Natural killer cell (primary cell): ENCODE measurements at regions not wholly inside any gene's neighbourhood (a gene's known extent, or its start where the extent isn't known, plus 50 kb on each side); places are given as distances from the start of the nearest gene placed in this dataset.

Source experiments
- ATAC-seq, 3 donors: fragments of 150-1000 bp in 2 of 3; fragments of 200-7000 bp in 1 of 3; cut with Tn5 transposase; 1 replicate in 1 of 3; 2 replicates in 2 of 3; pipeline ENCODE4 v1.10.0; 2021; ENCODE audit warnings: mild to moderate bottlenecking in 2 of 3, moderate library complexity in 2 of 3
- DNase-seq, 2 donors: peaks; one replicate each; pipeline versions ENCODE4 v3.0.0 to v3.0.0-alpha.2; 2013 to 2021; ENCODE audit warnings: mixed read lengths in 1 of 2
- H3K27ac ChIP-seq: one replicate; pipeline ENCODE4 v1.5.1; 2013; ENCODE audit warnings: mild to moderate bottlenecking, low read length
- H3K27me3 ChIP-seq: one replicate; pipeline ENCODE4 v1.6.1; 2013; ENCODE audit warnings: low read length; ENCODE audit not compliant: control insufficient read depth, insufficient read depth
- H3K36me3 ChIP-seq: one replicate; pipeline ENCODE4 v1.6.1; 2013; ENCODE audit warnings: low read length; ENCODE audit not compliant: control insufficient read depth, insufficient read depth
- H3K4me1 ChIP-seq: one replicate; pipeline ENCODE4 v1.6.1; 2013; ENCODE audit warnings: low read length; ENCODE audit not compliant: control insufficient read depth, insufficient read depth
- H3K4me3 ChIP-seq: one replicate; pipeline ENCODE4 v1.5.1; 2013; ENCODE audit warnings: low read length
- H3K9me3 ChIP-seq: one replicate; pipeline ENCODE4 v1.6.1; 2013; ENCODE audit warnings: low read length; ENCODE audit not compliant: control insufficient read depth, insufficient read depth
- H3K27ac Mint-ChIP-seq, 2 donors: one replicate each; pipeline ENCODE4 v1.8.0; 2022; ENCODE audit warnings: mild to moderate bottlenecking in 2 of 2, mixed read lengths in 2 of 2, moderate library complexity in 1 of 2
- H3K27me3 Mint-ChIP-seq, 2 donors: one replicate each; pipeline ENCODE4 v1.8.0; 2022; ENCODE audit warnings: low read depth in 2 of 2, mixed read lengths in 2 of 2
- H3K36me3 Mint-ChIP-seq: one replicate; pipeline ENCODE4 v1.8.0; 2022; ENCODE audit warnings: mixed read lengths
- H3K4me1 Mint-ChIP-seq, 2 donors: one replicate each; pipeline ENCODE4 v1.8.0; 2022; ENCODE audit warnings: mixed read lengths in 2 of 2
- H3K4me3 Mint-ChIP-seq: one replicate; pipeline ENCODE4 v1.8.0; 2022; ENCODE audit warnings: mild to moderate bottlenecking, moderate library complexity, mixed read lengths
- H3K9me3 Mint-ChIP-seq, 2 donors: one replicate each; pipeline ENCODE4 v1.8.0; 2022; ENCODE audit warnings: mixed read lengths in 2 of 2
- CTCF ChIP-seq: fragments of 200-600 bp; IDR thresholded peaks from one replicate; pipeline ENCODE4 v1.8.0; 2022; ENCODE audit warnings: antibody characterized with exemption
- WGBS: methylation state at CpG from one replicate; pipeline ENCODE4 v1.1.7; 2013; ENCODE audit warnings: missing lambda C conversion rate; ENCODE audit not compliant: insufficient coverage; 5-methylcytosine and 5-hydroxymethylcytosine counted together
- intact Hi-C: fragments of 100-400 bp; cut with micrococcal nuclease; formaldehyde crosslinking; loops from one replicate; pipeline ENCODE4 v1.14.2; 2022

GRCh38 chr20:40922865-40923264 is 105.8 kb upstream of the TOP1 start:
- Mint-ChIP-seq H3K4me3 (no peak overlapping the region), H3K27ac (no peak overlapping the region), H3K27me3 (no peaks in the 10 kb centered on the region), H3K4me1 (peaks cover 0 to 10% of the 10 kb centered on the region in 2 donors), H3K36me3 (no peaks in the 10 kb centered on the region), H3K9me3 (no peaks in the 10 kb centered on the region)
- Histone ChIP-seq H3K4me3 (no peak overlapping the region), H3K27me3 (no peaks in the 10 kb centered on the region), H3K9me3 (no peaks in the 10 kb centered on the region), H3K4me1 (no peaks in the 10 kb centered on the region), H3K36me3 (no peaks in the 10 kb centered on the region), H3K27ac (no peak overlapping the region)
- DNase-seq = no peak
- ATAC-seq = no peak
- intact Hi-C loops = no loop called here
- no peak for TF ChIP-seq CTCF
- 75% methylated on average over 3 of the region's 3 CpGs for WGBS

- Mint-ChIP-seq H3K4me1 (peaks cover 0 to 24% of the 10 kb centered on the region in 2 donors), H3K9me3 (no peaks in the 10 kb centered on the region), H3K4me3 (no peak overlapping the region), H3K36me3 (no peaks in the 10 kb centered on the region), H3K27ac (no peak overlapping the region), H3K27me3 (no peaks in the 10 kb centered on the region)
- Histone ChIP-seq H3K36me3 (no peaks in the 10 kb centered on the region), H3K4me1 (no peaks in the 10 kb centered on the region), H3K4me3 (no peak overlapping the region), H3K27me3 (no peaks in the 10 kb centered on the region), H3K27ac (no peak overlapping the region), H3K9me3 (no peaks in the 10 kb centered on the region)
- ATAC-seq (no peak), DNase-seq (no peak)
- 39% methylated on average over 3 of the region's 4 CpGs for WGBS
- TF ChIP-seq CTCF = no peak
- intact Hi-C loops = no loop called here
Measured at GRCh38 chr20:40925829-40926510, 102.7 kb upstream of the TOP1 start.

- no peak overlapping the region for H3K27ac Mint-ChIP-seq
- no peaks in the 10 kb centered on the region for H3K36me3 Mint-ChIP-seq
- no peak overlapping the region for H3K27ac ChIP-seq
- peaks cover 0 to 24% of the 10 kb centered on the region in 2 donors for H3K4me1 Mint-ChIP-seq
- H3K36me3 ChIP-seq = no peaks in the 10 kb centered on the region
- WGBS = 93% methylated on average over 2 of the region's 2 CpGs
- no peak for TF ChIP-seq CTCF
- no peak overlapping the region for H3K4me3 ChIP-seq
- no peaks in the 10 kb centered on the region for H3K9me3 Mint-ChIP-seq
- H3K27me3 ChIP-seq = no peaks in the 10 kb centered on the region
- no peaks in the 10 kb centered on the region for H3K27me3 Mint-ChIP-seq
- no peak overlapping the region for H3K4me3 Mint-ChIP-seq
- H3K4me1 ChIP-seq = no peaks in the 10 kb centered on the region
- H3K9me3 ChIP-seq = no peaks in the 10 kb centered on the region
- ATAC-seq (no peak), DNase-seq (no peak)
- intact Hi-C loops = no loop called here
Measured at GRCh38 chr20:40926928-40927327, 101.7 kb upstream of the TOP1 start.

GRCh38 chr20:40930561-40930960 is 98.1 kb upstream of the TOP1 start:
- DNase-seq = no peak
- no peaks in the 10 kb centered on the region for H3K36me3 Mint-ChIP-seq
- peaks cover 0 to 5% of the 10 kb centered on the region in 2 donors for H3K27me3 Mint-ChIP-seq
- no peak for TF ChIP-seq CTCF
- Histone ChIP-seq H3K36me3 (no peaks in the 10 kb centered on the region), H3K27ac (no peak overlapping the region), H3K4me1 (no peaks in the 10 kb centered on the region), H3K27me3 (no peaks in the 10 kb centered on the region), H3K4me3 (no peak overlapping the region), H3K9me3 (no peaks in the 10 kb centered on the region)
- H3K4me3 Mint-ChIP-seq = no peak overlapping the region
- H3K9me3 Mint-ChIP-seq = peaks cover 3 to 4% of the 10 kb centered on the region in 2 donors
- H3K4me1 Mint-ChIP-seq = peaks cover 0 to 24% of the 10 kb centered on the region in 2 donors
- no peak overlapping the region for H3K27ac Mint-ChIP-seq
- intact Hi-C loops = no loop called here
- 91% methylated on average over 1 of the region's 1 CpG for WGBS
- ATAC-seq = no peak
